ENCODE measurements at regions not wholly inside any gene's neighbourhood (a gene's known extent, or its start where the extent isn't known, plus 50 kb on each side); places are given as distances from the start of the nearest gene placed in this dataset.

GRCh38 chr1:232682248-232682647, 52.3 kb upstream of the SIPA1L2 start:
- Mint-ChIP-seq H3K4me3 (no peak overlapping the region), H3K27me3 (peaks cover 14% of the 10 kb centered on the region), H3K36me3 (no peaks in the 10 kb centered on the region), H3K4me1 (no peaks in the 10 kb centered on the region), H3K9me3 (peaks cover 2% of the 10 kb centered on the region), H3K27ac (no peak overlapping the region)
- no peak for ATAC-seq

GRCh38 chr1:232684371-232685105, 54.6 kb upstream of the SIPA1L2 start:
- no peaks in the 10 kb centered on the region for H3K36me3 Mint-ChIP-seq
- no peak overlapping the region for H3K27ac Mint-ChIP-seq
- peaks cover 8% of the 10 kb centered on the region for H3K9me3 Mint-ChIP-seq
- H3K4me3 Mint-ChIP-seq = no peak overlapping the region
- no peak for ATAC-seq
- no peaks in the 10 kb centered on the region for H3K4me1 Mint-ChIP-seq
- peaks cover 13% of the 10 kb centered on the region for H3K27me3 Mint-ChIP-seq

GRCh38 chr1:232686346-232686745, 56.4 kb upstream of the SIPA1L2 start:
- H3K4me3 Mint-ChIP-seq = no peak overlapping the region
- H3K36me3 Mint-ChIP-seq = no peaks in the 10 kb centered on the region
- no peaks in the 10 kb centered on the region for H3K4me1 Mint-ChIP-seq
- H3K9me3 Mint-ChIP-seq = peaks cover 8% of the 10 kb centered on the region
- H3K27me3 Mint-ChIP-seq = peaks cover 9% of the 10 kb centered on the region
- H3K27ac Mint-ChIP-seq = no peak overlapping the region
- ATAC-seq = no peak

GRCh38 chr1:232687304-232687703, 57.4 kb upstream of the SIPA1L2 start:
- Mint-ChIP-seq H3K27me3 (peaks cover 19% of the 10 kb centered on the region), H3K4me1 (no peaks in the 10 kb centered on the region), H3K9me3 (peaks cover 7% of the 10 kb centered on the region), H3K36me3 (no peaks in the 10 kb centered on the region), H3K4me3 (no peak overlapping the region), H3K27ac (no peak overlapping the region)
- ATAC-seq = no peak

- Mint-ChIP-seq H3K36me3 (no peaks in the 10 kb centered on the region), H3K9me3 (peaks cover 6% of the 10 kb centered on the region), H3K27ac (no peak overlapping the region), H3K4me1 (no peaks in the 10 kb centered on the region), H3K4me3 (no peak overlapping the region), H3K27me3 (peaks cover 23% of the 10 kb centered on the region)
- ATAC-seq = no peak
Measured at GRCh38 chr1:232687728-232688127, 57.8 kb upstream of the SIPA1L2 start.

- H3K27me3 Mint-ChIP-seq = peaks cover 30% of the 10 kb centered on the region
- H3K4me1 Mint-ChIP-seq = no peaks in the 10 kb centered on the region
Measured at GRCh38 chr1:232688398-232688797, 58.5 kb upstream of the SIPA1L2 start.

GRCh38 chr1:232689711-232690110, 59.8 kb upstream of the SIPA1L2 start:
- ATAC-seq = no peak
- Mint-ChIP-seq H3K9me3 (peaks cover 6% of the 10 kb centered on the region), H3K27ac (no peak overlapping the region), H3K4me1 (no peaks in the 10 kb centered on the region), H3K36me3 (no peaks in the 10 kb centered on the region), H3K4me3 (no peak overlapping the region), H3K27me3 (peaks cover 33% of the 10 kb centered on the region)

More at GRCh38 chr1:232688398-232688797, 58.5 kb upstream of the SIPA1L2 start:
- Mint-ChIP-seq H3K4me3 (no peak overlapping the region), H3K27ac (no peak overlapping the region), H3K36me3 (no peaks in the 10 kb centered on the region), H3K9me3 (peaks cover 6% of the 10 kb centered on the region)
- no peak for ATAC-seq

- Mint-ChIP-seq H3K36me3 (no peaks in the 10 kb centered on the region), H3K4me3 (no peak overlapping the region)
- ATAC-seq = no peak
Measured at GRCh38 chr1:232690285-232690935, 60.5 kb upstream of the SIPA1L2 start.

GRCh38 chr1:232694475-232694874, 64.5 kb upstream of the SIPA1L2 start:
- H3K36me3 Mint-ChIP-seq = no peaks in the 10 kb centered on the region
- H3K27me3 Mint-ChIP-seq = peaks cover 33% of the 10 kb centered on the region
- peak; percentile 41 for ATAC-seq
- no peak overlapping the region for H3K4me3 Mint-ChIP-seq
- no peak overlapping the region for H3K27ac Mint-ChIP-seq
- H3K4me1 Mint-ChIP-seq = no peaks in the 10 kb centered on the region
- no peaks in the 10 kb centered on the region for H3K9me3 Mint-ChIP-seq

More at GRCh38 chr1:232690285-232690935, 60.5 kb upstream of the SIPA1L2 start:
- Mint-ChIP-seq H3K4me1 (no peaks in the 10 kb centered on the region), H3K9me3 (peaks cover 6% of the 10 kb centered on the region), H3K27me3 (peaks cover 33% of the 10 kb centered on the region), H3K27ac (no peak overlapping the region)

- Mint-ChIP-seq H3K9me3 (no peaks in the 10 kb centered on the region), H3K27ac (no peak overlapping the region), H3K36me3 (no peaks in the 10 kb centered on the region), H3K27me3 (peaks cover 29% of the 10 kb centered on the region), H3K4me3 (no peak overlapping the region), H3K4me1 (no peaks in the 10 kb centered on the region)
- no peak for ATAC-seq
Measured at GRCh38 chr1:232695621-232696385, 65.9 kb upstream of the SIPA1L2 start.

- no peaks in the 10 kb centered on the region for H3K4me1 Mint-ChIP-seq
- no peak overlapping the region for H3K27ac Mint-ChIP-seq
- no peak overlapping the region for H3K4me3 Mint-ChIP-seq
- H3K9me3 Mint-ChIP-seq = no peaks in the 10 kb centered on the region
- H3K27me3 Mint-ChIP-seq = peaks cover 23% of the 10 kb centered on the region
- ATAC-seq = no peak
- H3K36me3 Mint-ChIP-seq = no peaks in the 10 kb centered on the region
Measured at GRCh38 chr1:232696466-232696865, 66.5 kb upstream of the SIPA1L2 start.

- H3K27ac Mint-ChIP-seq = no peak overlapping the region
- no peaks in the 10 kb centered on the region for H3K36me3 Mint-ChIP-seq
- no peak for ATAC-seq
- H3K9me3 Mint-ChIP-seq = no peaks in the 10 kb centered on the region
- H3K4me1 Mint-ChIP-seq = no peaks in the 10 kb centered on the region
- peaks cover 14% of the 10 kb centered on the region for H3K27me3 Mint-ChIP-seq
- H3K4me3 Mint-ChIP-seq = no peak overlapping the region
Measured at GRCh38 chr1:232697187-232697822, 67.4 kb upstream of the SIPA1L2 start.

GRCh38 chr1:232699814-232700213, 69.9 kb upstream of the SIPA1L2 start:
- H3K4me1 Mint-ChIP-seq = no peaks in the 10 kb centered on the region
- H3K36me3 Mint-ChIP-seq = no peaks in the 10 kb centered on the region
- H3K27ac Mint-ChIP-seq = no peak overlapping the region
- H3K9me3 Mint-ChIP-seq = peaks cover 3% of the 10 kb centered on the region
- H3K4me3 Mint-ChIP-seq = no peak overlapping the region
- no peak for ATAC-seq
- no peaks in the 10 kb centered on the region for H3K27me3 Mint-ChIP-seq

GRCh38 chr1:232702911-232703310, 73.0 kb upstream of the SIPA1L2 start:
- no peak overlapping the region for H3K4me3 Mint-ChIP-seq
- no peaks in the 10 kb centered on the region for H3K36me3 Mint-ChIP-seq
- H3K4me1 Mint-ChIP-seq = no peaks in the 10 kb centered on the region
- H3K27me3 Mint-ChIP-seq = no peaks in the 10 kb centered on the region
- peaks cover 3% of the 10 kb centered on the region for H3K9me3 Mint-ChIP-seq
- no peak overlapping the region for H3K27ac Mint-ChIP-seq
- ATAC-seq = no peak

- H3K9me3 Mint-ChIP-seq = peaks cover 3% of the 10 kb centered on the region
- H3K4me1 Mint-ChIP-seq = no peaks in the 10 kb centered on the region
- no peak overlapping the region for H3K27ac Mint-ChIP-seq
- ATAC-seq = no peak
- no peak overlapping the region for H3K4me3 Mint-ChIP-seq
- H3K36me3 Mint-ChIP-seq = no peaks in the 10 kb centered on the region
- H3K27me3 Mint-ChIP-seq = no peaks in the 10 kb centered on the region
Measured at GRCh38 chr1:232704256-232704655, 74.3 kb upstream of the SIPA1L2 start.

Data from stimulated activated memory B cell treated with anti-CD40 and anti-IgM and Interleukin-4, amounts not matched to agents 10 μg/mL and 1 μg/mL and 100 μg/mL, for 72 hours (primary cell).